Right renal cortex interstitium (tissue), 3 donors: ENCODE measurements at regions not wholly inside any gene's neighbourhood (a gene's known extent, or its start where the extent isn't known, plus 50 kb on each side); places are given as distances from the start of the nearest gene placed in this dataset.

ENCODE experiments used
- DNase-seq, 3 donors: peaks; one replicate each; pipeline ENCODE4 v3.0.0-alpha.2; 2013; ENCODE audit warnings: low read depth in 3 of 3, low spot score in 2 of 3

GRCh38 chr6:6884193-6884627 is 223.6 kb upstream of the RREB1 start:
- no peak for DNase-seq

GRCh38 chr6:6884916-6885315 is 222.8 kb upstream of the RREB1 start:
- DNase-seq: no peak

GRCh38 chr6:6885521-6886170 is 222.1 kb upstream of the RREB1 start:
- no peak for DNase-seq

GRCh38 chr6:6886171-6886885 is 221.4 kb upstream of the RREB1 start:
- no peak for DNase-seq

- no peak for DNase-seq
Measured at GRCh38 chr6:6886886-6887285, 220.9 kb upstream of the RREB1 start.

GRCh38 chr6:6889601-6890000 is 218.2 kb upstream of the RREB1 start:
- DNase-seq: no peak

GRCh38 chr6:6890400-6890858 is 217.3 kb upstream of the RREB1 start:
- DNase-seq: no peak

- DNase-seq: no peak
Measured at GRCh38 chr6:6891125-6891721, 216.5 kb upstream of the RREB1 start.

GRCh38 chr6:6891949-6892461 is 215.8 kb upstream of the RREB1 start:
- DNase-seq: no peak

GRCh38 chr6:6892744-6893583 is 214.8 kb upstream of the RREB1 start:
- no peak for DNase-seq

- DNase-seq: no peak
Measured at GRCh38 chr6:6893701-6894100, 214.1 kb upstream of the RREB1 start.

- no peak for DNase-seq
Measured at GRCh38 chr6:6895929-6896328, 211.8 kb upstream of the RREB1 start.

GRCh38 chr6:6897140-6897539 is 210.6 kb upstream of the RREB1 start:
- DNase-seq: no peak

GRCh38 chr6:6900569-6901204 is 207.1 kb upstream of the RREB1 start:
- DNase-seq: no peak

- no peak for DNase-seq
Measured at GRCh38 chr6:6901205-6901719, 206.5 kb upstream of the RREB1 start.

- no peak for DNase-seq
Measured at GRCh38 chr6:6901945-6902344, 205.8 kb upstream of the RREB1 start.

GRCh38 chr6:6905961-6906518 is 201.7 kb upstream of the RREB1 start:
- DNase-seq: no peak

GRCh38 chr6:6906570-6907213 is 201.1 kb upstream of the RREB1 start:
- DNase-seq: no peak

GRCh38 chr6:6907286-6907685 is 200.5 kb upstream of the RREB1 start:
- DNase-seq: no peak
